ENCODE measurements at regions not wholly inside any gene's neighbourhood (a gene's known extent, or its start where the extent isn't known, plus 50 kb on each side); places are given as distances from the start of the nearest gene placed in this dataset.

GRCh38 chr18:47601581-47602272, 328.7 kb downstream of the SMAD2 start:
- Histone ChIP-seq H4K20me1 (ENCODE audit: insufficient read depth) (no peaks in the 10 kb centered on the region), H3K27ac (no peak overlapping the region), H3F3A (ENCODE audit: insufficient read depth, low read depth) (no peaks in the 10 kb centered on the region), H3K9me2 (ENCODE audit: insufficient read depth) (no peaks in the 10 kb centered on the region), H3K27me3 (ENCODE audit: insufficient read depth, low read depth) (peaks cover 6% of the 10 kb centered on the region; the same call in 1 of the 2 replicates), H3K4me1 (replicated peaks; ENCODE audit: insufficient read depth) (no peaks in the 10 kb centered on the region), H2AFZ (no peak overlapping the region), H3K36me3 (ENCODE audit: low read depth) (no peaks in the 10 kb centered on the region), H3K9me3 (ENCODE audit: insufficient read depth, low read depth) (no peaks in the 10 kb centered on the region), H3K79me2 (ENCODE audit: low read depth) (no peaks in the 10 kb centered on the region), H3K4me2 (no peak overlapping the region), H3K4me3 (no peak overlapping the region)
- ChIA-PET POLR2A (ENCODE audit: unreplicated experiment) (no interaction called here), CTCF (no interaction called here)
- intact Hi-C loops (cut with micrococcal nuclease; ENCODE audit: unreplicated experiment), result no loop called here
- no TSS peak for BruUV-seq (replicated peaks)
- DNase-seq, result no peak
- TF ChIP-seq CTCF (conservative IDR thresholded peaks at IDR 0.05), result no peak
- no peak for TF ChIP-seq EZH2 (IDR thresholded peaks at IDR 0.05; ENCODE audit: low read depth)

GRCh38 chr18:47595831-47596501, 334.5 kb downstream of the SMAD2 start:
- Histone ChIP-seq H3K36me3 (ENCODE audit: low read depth) (no peaks in the 10 kb centered on the region), H3F3A (ENCODE audit: insufficient read depth, low read depth) (no peaks in the 10 kb centered on the region), H3K27me3 (ENCODE audit: insufficient read depth, low read depth) (peaks cover 41% of the 10 kb centered on the region), H3K9me2 (ENCODE audit: insufficient read depth) (no peaks in the 10 kb centered on the region), H3K27ac (no peak overlapping the region), H2AFZ (no peak overlapping the region), H3K4me3 (no peak overlapping the region), H3K79me2 (ENCODE audit: low read depth) (no peaks in the 10 kb centered on the region), H4K20me1 (ENCODE audit: insufficient read depth) (no peaks in the 10 kb centered on the region), H3K4me1 (replicated peaks; ENCODE audit: insufficient read depth) (no peaks in the 10 kb centered on the region), H3K9me3 (ENCODE audit: insufficient read depth, low read depth) (no peaks in the 10 kb centered on the region), H3K4me2 (no peak overlapping the region)
- intact Hi-C loops (cut with micrococcal nuclease; ENCODE audit: unreplicated experiment), result no loop called here
- no TSS peak for BruUV-seq (replicated peaks)
- POLR2A ChIA-PET (ENCODE audit: unreplicated experiment), result no interaction called here
- TF ChIP-seq EZH2 (IDR thresholded peaks at IDR 0.05; ENCODE audit: low read depth) (no peak), CTCF (conservative IDR thresholded peaks at IDR 0.05) (peak; percentile 26; the same call in 1 of the 2 replicates)
- peak in 1 of 2 experiments; percentile 42 for DNase-seq
- CTCF ChIA-PET, result no interaction called here

- Histone ChIP-seq H3K4me3 (no peak overlapping the region), H3K9me2 (ENCODE audit: insufficient read depth) (no peaks in the 10 kb centered on the region), H3K79me2 (ENCODE audit: low read depth) (no peaks in the 10 kb centered on the region), H2AFZ (no peak overlapping the region), H3K4me1 (replicated peaks; ENCODE audit: insufficient read depth) (no peaks in the 10 kb centered on the region), H3K36me3 (ENCODE audit: low read depth) (no peaks in the 10 kb centered on the region), H3K27ac (no peak overlapping the region), H3K27me3 (ENCODE audit: insufficient read depth, low read depth) (peaks cover 48% of the 10 kb centered on the region), H3F3A (ENCODE audit: insufficient read depth, low read depth) (no peaks in the 10 kb centered on the region), H3K9me3 (ENCODE audit: insufficient read depth, low read depth) (no peaks in the 10 kb centered on the region), H4K20me1 (ENCODE audit: insufficient read depth) (no peaks in the 10 kb centered on the region), H3K4me2 (no peak overlapping the region)
- ChIA-PET CTCF (no interaction called here), POLR2A (ENCODE audit: unreplicated experiment) (no interaction called here)
- intact Hi-C loops (cut with micrococcal nuclease; ENCODE audit: unreplicated experiment), result no loop called here
- no TSS peak for BruUV-seq (replicated peaks)
- DNase-seq, result no peak
- no peak for TF ChIP-seq EZH2 (IDR thresholded peaks at IDR 0.05; ENCODE audit: low read depth)
- no peak for TF ChIP-seq CTCF (conservative IDR thresholded peaks at IDR 0.05)
Observed at GRCh38 chr18:47594621-47595086, 335.8 kb downstream of the SMAD2 start.
